ENCODE measurements at regions not wholly inside any gene's neighbourhood (a gene's known extent, or its start where the extent isn't known, plus 50 kb on each side); places are given as distances from the start of the nearest gene placed in this dataset.

DNA sequence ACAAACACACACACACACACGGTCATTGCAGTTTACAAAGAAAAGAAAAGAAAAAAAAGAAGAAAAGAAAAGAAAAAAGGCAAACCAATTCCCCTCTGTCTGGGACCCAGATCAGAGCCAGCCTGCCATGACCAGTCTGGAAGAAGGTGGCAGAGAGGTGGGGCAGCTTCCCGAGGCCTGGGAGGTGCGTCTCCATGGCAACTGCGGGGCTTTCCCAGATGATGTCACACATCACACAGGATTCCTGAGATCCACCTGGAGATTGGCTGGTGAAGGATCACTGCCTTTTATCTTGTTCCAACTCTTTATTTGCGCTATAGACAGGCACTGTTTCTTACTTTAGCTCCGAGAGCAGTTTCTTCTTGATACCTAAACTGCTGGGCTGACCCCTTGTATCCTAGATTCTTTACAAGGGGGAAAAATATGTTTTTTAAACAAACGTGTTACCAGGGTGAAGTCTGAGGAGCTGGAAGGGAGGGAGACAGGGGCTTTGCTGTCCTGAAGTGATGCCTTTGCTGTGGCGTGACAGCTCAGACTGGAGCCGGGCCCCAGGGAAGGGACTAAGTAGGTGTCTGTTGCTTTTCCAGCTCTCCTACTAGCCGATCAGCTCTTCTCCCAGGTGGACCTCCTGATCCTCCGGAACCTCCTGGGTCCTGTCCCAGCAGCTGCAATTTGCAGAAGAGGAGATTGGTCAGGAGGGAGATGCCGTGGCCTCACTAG, 298.5 kb downstream of the KLF6 start:
- no peaks in the 10 kb centered on the region for H3K9me3 ChIP-seq
- no peak overlapping the region for H3K4me3 ChIP-seq
- peaks cover 17 to 54% (median 33%) of the 10 kb centered on the region in 3 donors for H3K4me1 ChIP-seq
- intact Hi-C loops (cut with DNase I) = loop anchor here (10.0 kb wide), 1 partner anchor 288 kb away; no protein-coding TSS in a partner anchor
- no peak for TF ChIP-seq POLR2A (IDR thresholded peaks at IDR 0.05)
- TF ChIP-seq, protein P1, sequence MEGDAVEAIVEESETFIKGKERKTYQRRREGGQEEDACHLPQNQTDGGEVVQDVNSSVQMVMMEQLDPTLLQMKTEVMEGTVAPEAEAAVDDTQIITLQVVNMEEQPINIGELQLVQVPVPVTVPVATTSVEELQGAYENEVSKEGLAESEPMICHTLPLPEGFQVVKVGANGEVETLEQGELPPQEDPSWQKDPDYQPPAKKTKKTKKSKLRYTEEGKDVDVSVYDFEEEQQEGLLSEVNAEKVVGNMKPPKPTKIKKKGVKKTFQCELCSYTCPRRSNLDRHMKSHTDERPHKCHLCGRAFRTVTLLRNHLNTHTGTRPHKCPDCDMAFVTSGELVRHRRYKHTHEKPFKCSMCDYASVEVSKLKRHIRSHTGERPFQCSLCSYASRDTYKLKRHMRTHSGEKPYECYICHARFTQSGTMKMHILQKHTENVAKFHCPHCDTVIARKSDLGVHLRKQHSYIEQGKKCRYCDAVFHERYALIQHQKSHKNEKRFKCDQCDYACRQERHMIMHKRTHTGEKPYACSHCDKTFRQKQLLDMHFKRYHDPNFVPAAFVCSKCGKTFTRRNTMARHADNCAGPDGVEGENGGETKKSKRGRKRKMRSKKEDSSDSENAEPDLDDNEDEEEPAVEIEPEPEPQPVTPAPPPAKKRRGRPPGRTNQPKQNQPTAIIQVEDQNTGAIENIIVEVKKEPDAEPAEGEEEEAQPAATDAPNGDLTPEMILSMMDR (IDR thresholded peaks at IDR 0.05) = peak in 2 of 6 experiments; percentile 14 to 32
- H3K36me3 ChIP-seq = no peaks in the 10 kb centered on the region
- DNase-seq = no peak
- WGBS, 2 donors = 28 to 53% methylated on average over 11 to 12 of the region's 12 CpGs
- H3K27ac ChIP-seq = peak overlapping the region in 3 of 4 donors; percentile 33 to 47 (median 35)
- H3K27me3 ChIP-seq = no peaks in the 10 kb centered on the region

DNA sequence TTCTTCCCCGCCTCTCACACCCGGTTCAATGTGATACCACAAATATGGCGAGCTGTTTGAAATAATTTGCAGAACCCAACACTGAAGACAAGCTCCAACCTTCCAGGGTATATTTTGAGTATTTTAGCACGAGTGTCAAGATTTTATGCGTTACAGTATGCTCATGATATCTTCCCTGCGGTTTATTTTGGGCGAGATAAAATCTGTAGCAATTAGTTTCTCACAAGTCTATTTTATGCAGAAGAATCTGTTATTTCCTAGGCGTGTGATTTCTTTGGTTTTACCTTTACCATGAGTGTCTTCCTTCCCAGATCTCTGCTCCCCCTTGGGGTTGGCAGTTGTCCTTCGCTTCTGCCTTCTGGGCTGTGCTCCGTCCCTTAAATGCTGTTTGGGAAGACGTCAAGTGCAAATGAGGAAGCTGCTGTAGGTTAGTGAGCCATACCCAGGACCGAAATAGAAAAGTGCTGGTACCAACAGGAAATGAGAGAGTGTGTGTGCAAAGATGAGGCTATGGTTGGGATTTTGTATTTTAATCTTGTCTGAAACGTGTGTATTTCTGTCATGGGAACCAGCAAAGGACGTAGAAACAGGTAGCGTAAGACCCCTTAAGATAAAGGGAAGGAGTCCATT, 299.8 kb downstream of the KLF6 start:
- intact Hi-C loops (cut with DNase I) = loop anchor here (10.0 kb wide), 1 partner anchor 290 kb away; no protein-coding TSS in a partner anchor
- Histone ChIP-seq H3K27me3 (no peaks in the 10 kb centered on the region), H3K36me3 (no peaks in the 10 kb centered on the region), H3K4me3 (peak overlapping the region in 1 of 4 donors; percentile 13), H3K27ac (peak overlapping the region; percentile 7 to 84 (median 69)), H3K9me3 (no peaks in the 10 kb centered on the region), H3K4me1 (peaks cover 17 to 57% (median 33%) of the 10 kb centered on the region in 3 donors)
- TF ChIP-seq, protein P1 (IDR thresholded peaks at IDR 0.05) = no peak
- WGBS, 2 donors = 82 to 83% methylated on average over 13 of the region's 15 CpGs
- DNase-seq = no peak

DNA sequence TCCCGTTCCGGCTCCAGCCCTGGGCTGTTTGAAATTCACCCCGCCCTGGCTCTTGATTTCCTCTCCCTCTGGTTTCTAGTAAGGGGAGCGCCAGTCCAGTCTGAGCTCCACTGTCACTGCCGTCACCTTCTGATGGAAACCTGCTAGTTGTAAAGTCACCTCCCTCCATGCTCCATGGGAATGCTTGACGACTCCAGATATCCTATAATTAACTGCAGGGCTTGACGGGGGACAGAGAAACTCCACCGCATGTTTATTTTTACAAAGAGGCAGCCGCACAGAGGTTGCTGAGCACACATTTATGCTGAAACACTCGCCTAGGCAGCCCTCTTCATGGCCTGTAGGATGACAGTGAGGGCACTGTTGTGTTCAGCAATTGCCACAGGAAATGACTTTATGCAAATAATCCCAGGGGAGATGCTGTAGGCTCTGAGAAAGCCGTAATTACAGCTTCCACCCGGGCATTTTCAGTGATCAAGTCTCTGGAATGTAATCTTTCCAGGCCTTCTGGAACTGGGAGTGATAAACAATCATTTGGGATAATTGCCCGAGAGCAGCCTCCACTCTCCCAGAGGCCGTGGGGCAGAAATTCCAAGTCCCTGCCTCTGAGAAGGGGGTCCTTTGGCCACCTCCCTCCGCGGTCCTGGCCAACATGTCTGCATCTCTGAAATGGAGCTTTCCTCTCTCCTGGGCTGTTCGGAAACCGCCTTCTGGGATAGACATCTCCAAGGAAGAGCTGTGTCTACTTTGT, 300.5 kb downstream of the KLF6 start:
- Histone ChIP-seq H3K27me3 (no peaks in the 10 kb centered on the region), H3K36me3 (no peaks in the 10 kb centered on the region), H3K9me3 (no peaks in the 10 kb centered on the region), H3K4me1 (peaks cover 17 to 57% (median 33%) of the 10 kb centered on the region in 3 donors), H3K27ac (peak overlapping the region; percentile 7 to 84 (median 69)), H3K4me3 (peak overlapping the region in 1 of 4 donors; percentile 13)
- intact Hi-C loops (cut with DNase I) = loop anchor here (10.0 kb wide), 1 partner anchor 290 kb away; no protein-coding TSS in a partner anchor
- TF ChIP-seq, protein P1 (IDR thresholded peaks at IDR 0.05) = no peak
- peak in 1 of 4 donors; percentile 21 for TF ChIP-seq POLR2A (IDR thresholded peaks at IDR 0.05)
- 43 to 63% methylated on average over 4 to 11 of the region's 18 CpGs for WGBS, 2 donors
- DNase-seq = no peak

DNA sequence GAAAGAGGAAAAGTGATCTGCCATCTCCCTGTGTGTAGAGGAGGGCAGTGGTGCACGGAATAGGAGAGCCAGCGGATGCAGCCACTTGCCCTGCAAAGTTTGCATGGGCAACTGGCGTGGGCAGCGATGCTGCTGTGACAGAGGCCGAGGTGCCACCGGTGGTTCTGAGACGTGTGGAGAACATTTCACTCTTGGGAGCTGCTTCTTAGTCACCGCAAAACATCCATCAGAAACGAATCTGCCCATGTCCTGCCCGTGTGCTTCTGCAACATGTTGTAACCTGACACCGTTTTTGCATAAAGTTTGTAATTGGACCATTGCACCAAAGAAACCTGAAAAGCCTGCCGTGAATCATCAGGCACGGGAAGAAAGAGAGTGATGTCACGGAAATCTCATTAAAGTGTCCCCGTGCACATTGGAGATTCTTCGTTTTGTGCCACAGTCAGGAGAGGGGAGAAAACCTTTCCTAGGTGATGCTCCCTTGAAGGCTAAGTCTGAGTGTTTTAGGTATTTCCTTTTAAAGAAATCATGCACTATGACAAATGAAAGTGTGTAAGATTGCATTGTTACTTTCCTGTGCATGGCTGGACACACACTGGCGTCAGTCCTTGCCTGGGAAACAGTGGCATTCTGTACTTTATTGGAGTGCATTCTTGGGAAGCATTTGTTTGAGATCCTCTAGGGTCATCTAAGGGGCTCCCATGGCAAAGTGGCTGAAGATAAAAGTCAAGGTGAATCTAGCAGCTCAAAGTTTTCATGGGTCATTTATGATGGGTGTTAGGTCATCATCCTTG, 302.6 kb downstream of the KLF6 start:
- 7 to 14% methylated on average over 16 to 17 of the region's 17 CpGs for WGBS, 2 donors
- Histone ChIP-seq H3K36me3 (no peaks in the 10 kb centered on the region), H3K9me3 (no peaks in the 10 kb centered on the region), H3K4me3 (peak overlapping the region in 1 of 4 donors; percentile 48), H3K27ac (peak overlapping the region; percentile 67 to 84 (median 82)), H3K27me3 (no peaks in the 10 kb centered on the region), H3K4me1 (peaks cover 17 to 68% (median 37%) of the 10 kb centered on the region in 3 donors)
- no peak for DNase-seq
- intact Hi-C loops (cut with DNase I) = loop anchor here (10.0 kb wide), 1 partner anchor 292 kb away; no protein-coding TSS in a partner anchor
- TF ChIP-seq, protein P1 (IDR thresholded peaks at IDR 0.05) = no peak
- peak in 2 of 4 donors; percentile 25 to 39 for TF ChIP-seq POLR2A (IDR thresholded peaks at IDR 0.05)
